HG02610 (cell line): ENCODE measurements at regions not wholly inside any gene's neighbourhood (a gene's known extent, or its start where the extent isn't known, plus 50 kb on each side); places are given as distances from the start of the nearest gene placed in this dataset.
"Not testable (repeated sequence)": the region's sequence is repeated elsewhere in the genome, so short reads cannot be mapped to it uniquely, and the experiment has no call there.

Experiments used
- ATAC-seq: cut with Tn5 transposase; IDR thresholded peaks from one replicate; pipeline ENCODE4 v1.9.1; 2021; ENCODE audit warnings: mild to moderate bottlenecking, moderate library complexity; ENCODE audit not compliant: unreplicated experiment

GRCh38 chr2:122523143-122523542 lies 767.7 kb downstream of the TSN start:
- ATAC-seq: no peak

GRCh38 chr2:122523981-122524380 lies 768.5 kb downstream of the TSN start:
- no peak for ATAC-seq

GRCh38 chr2:122525336-122525735 lies 769.9 kb downstream of the TSN start:
- ATAC-seq: no peak

GRCh38 chr2:122528061-122528460 lies 772.6 kb downstream of the TSN start:
- ATAC-seq: no peak

GRCh38 chr2:122528958-122529705 lies 773.7 kb downstream of the TSN start:
- ATAC-seq: no peak

- ATAC-seq: peak; percentile 64
Observed at GRCh38 chr2:122530814-122531213, 775.4 kb downstream of the TSN start.

GRCh38 chr2:122531290-122532071 lies 776.0 kb downstream of the TSN start:
- ATAC-seq: no peak

GRCh38 chr2:122532072-122532344 lies 776.6 kb downstream of the TSN start:
- ATAC-seq: no peak

GRCh38 chr2:122532481-122532880 lies 777.0 kb downstream of the TSN start:
- ATAC-seq: no peak

GRCh38 chr2:122535960-122536505 lies 780.6 kb downstream of the TSN start:
- no peak for ATAC-seq

- no peak for ATAC-seq
Observed at GRCh38 chr2:122539311-122539710, 783.9 kb downstream of the TSN start.

- no peak for ATAC-seq
Observed at GRCh38 chr2:122539920-122540319, 784.5 kb downstream of the TSN start.

GRCh38 chr2:122542236-122542635 lies 786.8 kb downstream of the TSN start:
- no peak for ATAC-seq

- no peak for ATAC-seq
Observed at GRCh38 chr2:122542646-122543045, 787.2 kb downstream of the TSN start.

- no peak for ATAC-seq
Observed at GRCh38 chr2:122543815-122544214, 788.4 kb downstream of the TSN start.

GRCh38 chr2:122545821-122546220 lies 790.4 kb downstream of the TSN start:
- no peak for ATAC-seq

GRCh38 chr2:122562775-122563174 lies 807.3 kb downstream of the TSN start:
- no peak for ATAC-seq

- ATAC-seq: no peak
Observed at GRCh38 chr2:122563781-122564180, 808.3 kb downstream of the TSN start.

- ATAC-seq: no peak
Observed at GRCh38 chr2:122564843-122565242, 809.4 kb downstream of the TSN start.

- ATAC-seq: no peak
Observed at GRCh38 chr2:122565364-122565763, 809.9 kb downstream of the TSN start.

- ATAC-seq: no peak
Observed at GRCh38 chr2:122570641-122571040, 815.2 kb downstream of the TSN start.

GRCh38 chr2:122571471-122571870 lies 816.0 kb downstream of the TSN start:
- not testable (repeated sequence) for ATAC-seq
